H1 (cell line): ENCODE measurements at regions not wholly inside any gene's neighbourhood (a gene's known extent, or its start where the extent isn't known, plus 50 kb on each side); places are given as distances from the start of the nearest gene placed in this dataset.

Source experiments
- CTCF ChIA-PET: fragments of 300-600 bp; sonication (Branson Sonifier 250); formaldehyde crosslinking; loops from one replicate; lab custom pipeline; 2021; ENCODE audit not compliant: partially characterized antibody; lab: Charles Lee
- POLR2A ChIA-PET: fragments of 300-600 bp; sonication (Branson Sonifier 250); formaldehyde crosslinking; loops from one replicate; lab custom pipeline; 2021; ENCODE audit warnings: inconsistent platforms; ENCODE audit not compliant: partially characterized antibody; lab: Charles Lee
- DNase-seq, 2 experiments: peaks; one replicate each; pipeline versions ENCODE4 v3.0.0 to v3.0.0-alpha.2; 2010 to 2022; ENCODE audit warnings: low spot score in 2 of 2, low read depth in 1 of 2, mixed read lengths in 1 of 2
- FAIRE-seq: peaks from 2 replicates; lab custom pipeline; 2011; peaks lifted over from hg19 to GRCh38; lab: Jason Lieb, UNC
- H2AFZ ChIP-seq: 2 replicates; pipeline ENCODE4 v1.8.1; 2012; ENCODE audit warnings: low read length, inconsistent platforms
- H2AK5ac ChIP-seq: 2 replicates; pipeline ENCODE4 v1.6.1; 2013; ENCODE audit warnings: low read depth, low read length
- H2BK120ac ChIP-seq: replicated peaks from 2 replicates; pipeline ENCODE3; 2013; ENCODE audit warnings: low read depth, low read length, inconsistent platforms
- H2BK12ac ChIP-seq: 2 replicates; pipeline ENCODE4 v1.6.1; 2013; ENCODE audit warnings: low read depth, low read length
- H2BK15ac ChIP-seq: 2 replicates; pipeline ENCODE4 v1.6.1; 2013; ENCODE audit warnings: low read length
- H2BK20ac ChIP-seq: 2 replicates; pipeline ENCODE4 v1.6.1; 2013; ENCODE audit warnings: low read length
- H2BK5ac ChIP-seq: 2 replicates; pipeline ENCODE4 v1.6.1; 2013; ENCODE audit warnings: low read depth, low read length
- H3K14ac ChIP-seq: 2 replicates; pipeline ENCODE4 v1.6.1; 2013; ENCODE audit warnings: inconsistent platforms; ENCODE audit not compliant: insufficient read length
- H3K18ac ChIP-seq: 2 replicates; pipeline ENCODE4 v1.6.1; 2013; ENCODE audit warnings: low read length; ENCODE audit errors: extremely low read depth
- H3K23ac ChIP-seq: 2 replicates; pipeline ENCODE4 v1.6.1; 2013; ENCODE audit warnings: inconsistent platforms; ENCODE audit not compliant: insufficient read length
- H3K23me2 ChIP-seq: 2 replicates; pipeline ENCODE4 v1.6.1; 2013; ENCODE audit warnings: low read depth, low read length
- H3K27ac ChIP-seq: 2 replicates; pipeline ENCODE4 v1.6.1; 2011; ENCODE audit warnings: low read depth, low read length, inconsistent platforms
- H3K27me3 ChIP-seq, 4 experiments: replicated peaks in 1 of 4; 1 replicate in 1 of 4; 2 replicates in 3 of 4; pipeline versions ENCODE4 v1.6.1 to v1.8.1; 2011 to 2013; ENCODE audit warnings: low read length in 3 of 4, mild to moderate bottlenecking in 3 of 4, inconsistent platforms in 2 of 4, mixed read lengths in 2 of 4, moderate library complexity in 1 of 4; ENCODE audit not compliant: control insufficient read depth in 3 of 4, insufficient read depth in 3 of 4; ENCODE audit errors: extremely low read depth in 1 of 4
- H3K36me3 ChIP-seq, 4 experiments: 2 replicates each; pipeline versions ENCODE4 v1.6.1 to v1.8.1; 2011 to 2013; ENCODE audit warnings: mild to moderate bottlenecking in 4 of 4, low read length in 3 of 4, moderate library complexity in 2 of 4, control low read depth in 1 of 4, inconsistent platforms in 1 of 4; ENCODE audit not compliant: insufficient read depth in 4 of 4, control insufficient read depth in 2 of 4
- H3K4ac ChIP-seq: replicated peaks from 2 replicates; pipeline ENCODE3; 2013; ENCODE audit warnings: low read length, low read depth, mixed read lengths, inconsistent platforms; ENCODE audit not compliant: insufficient read length
- H3K4me1 ChIP-seq, 4 experiments: replicated peaks in 1 of 4; 1 replicate in 1 of 4; 2 replicates in 3 of 4; pipeline versions ENCODE4 v1.6.1 to v1.8.1; 2011 to 2013; ENCODE audit warnings: low read length in 3 of 4, inconsistent platforms in 2 of 4, mixed read lengths in 1 of 4; ENCODE audit not compliant: insufficient read depth in 4 of 4, control insufficient read depth in 3 of 4
- H3K4me2 ChIP-seq, 2 experiments: 2 replicates each; pipeline versions ENCODE4 v1.6.1 to v1.8.1; 2011 to 2013; ENCODE audit warnings: low read depth in 2 of 2, low read length in 2 of 2, control low read depth in 1 of 2, inconsistent platforms in 1 of 2, mild to moderate bottlenecking in 1 of 2; ENCODE audit not compliant: insufficient read depth in 1 of 2
- H3K4me3 ChIP-seq, 4 experiments: fragments of 200-600, 300-600 bp in 1 of 4; sonication (generic), shearing (Covaris generic), sonication (Bioruptor Twin) in 1 of 4; 2 replicates each; pipeline versions ENCODE4 v1.5.1 to v1.8.1; 2011 to 2016; ENCODE audit warnings: low read length in 4 of 4, low read depth in 3 of 4, control low read depth in 2 of 4, inconsistent platforms in 2 of 4, mild to moderate bottlenecking in 2 of 4, mixed read lengths in 1 of 4, moderate library complexity in 1 of 4; ENCODE audit not compliant: insufficient read depth in 2 of 4; ENCODE audit errors: extremely low read depth in 1 of 4
- H3K56ac ChIP-seq: replicated peaks from 2 replicates; pipeline ENCODE3; 2013; ENCODE audit warnings: low read depth, mild to moderate bottlenecking, mixed read lengths, low read length, inconsistent platforms; ENCODE audit not compliant: insufficient read length
- H3K79me1 ChIP-seq: 2 replicates; pipeline ENCODE4 v1.6.1; 2013; ENCODE audit warnings: low read depth, low read length, control low read depth
- H3K79me2 ChIP-seq, 2 experiments: 2 replicates each; pipeline versions ENCODE4 v1.6.1 to v1.8.1; 2012 to 2013; ENCODE audit warnings: low read length in 2 of 2, mild to moderate bottlenecking in 2 of 2, inconsistent platforms in 1 of 2; ENCODE audit not compliant: insufficient read depth in 2 of 2, control insufficient read depth in 1 of 2
- H3K9ac ChIP-seq, 4 experiments: replicated peaks in 1 of 4; 1 replicate in 1 of 4; 2 replicates in 3 of 4; pipeline versions ENCODE4 v1.6.1 to v1.8.1; 2011 to 2013; ENCODE audit warnings: low read depth in 3 of 4, low read length in 3 of 4, control low read depth in 2 of 4, mild to moderate bottlenecking in 2 of 4, moderate library complexity in 2 of 4, inconsistent platforms in 1 of 4; ENCODE audit errors: extremely low read depth in 1 of 4
- H3K9me3 ChIP-seq, 2 experiments: 2 replicates each; pipeline versions ENCODE4 v1.6.1 to v1.8.1; 2012 to 2013; ENCODE audit warnings: mild to moderate bottlenecking in 2 of 2, moderate library complexity in 2 of 2, control low read depth in 1 of 2, inconsistent platforms in 1 of 2, low read depth in 1 of 2, low read length in 1 of 2, mixed read lengths in 1 of 2; ENCODE audit not compliant: insufficient read depth in 2 of 2
- H4K20me1 ChIP-seq, 2 experiments: replicated peaks in 1 of 2; 2 replicates each; pipeline versions ENCODE3 to v1.8.1; 2011 to 2013; ENCODE audit warnings: inconsistent platforms in 2 of 2, low read length in 2 of 2, mild to moderate bottlenecking in 1 of 2; ENCODE audit not compliant: insufficient read depth in 2 of 2, control insufficient read depth in 1 of 2
- H4K5ac ChIP-seq: 2 replicates; pipeline ENCODE4 v1.6.1; 2013; ENCODE audit warnings: low read length, low read depth, mixed read lengths, inconsistent platforms; ENCODE audit not compliant: insufficient read length
- H4K8ac ChIP-seq: 2 replicates; pipeline ENCODE4 v1.8.0; 2013; ENCODE audit warnings: mild to moderate bottlenecking, moderate library complexity, low read length, inconsistent platforms; ENCODE audit not compliant: insufficient read depth; ENCODE audit errors: extremely low read depth
- H4K91ac ChIP-seq: replicated peaks from 2 replicates; pipeline ENCODE3; 2013; ENCODE audit warnings: low read length, mixed read lengths, inconsistent platforms; ENCODE audit not compliant: insufficient read length
- CHD1 ChIP-seq: IDR thresholded peaks from 2 replicates; pipeline ENCODE4 v1.6.1; 2012; ENCODE audit warnings: low read depth, low read length, improper control_type of control experiment
- CTCF ChIP-seq, 3 experiments: IDR thresholded peaks; 1 replicate in 2 of 3; 2 replicates in 1 of 3; pipeline versions ENCODE4 v1.5.1 to v1.6.1; 2011; ENCODE audit warnings: low read length in 3 of 3, mild to moderate bottlenecking in 3 of 3, inconsistent platforms in 2 of 3, low read depth in 1 of 3, moderate library complexity in 1 of 3; ENCODE audit not compliant: insufficient read depth in 1 of 3; ENCODE audit errors: control extremely low read depth in 1 of 3
- EP300 ChIP-seq, 2 experiments: IDR thresholded peaks; 1 replicate in 1 of 2; 2 replicates in 1 of 2; pipeline ENCODE4 v1.6.1; 2011 to 2012; ENCODE audit warnings: low read depth in 2 of 2, low read length in 2 of 2, mild to moderate bottlenecking in 2 of 2, borderline replicate concordance in 1 of 2, inconsistent platforms in 1 of 2, moderate library complexity in 1 of 2
- EZH2 ChIP-seq: fragments of 200-600 bp; sonication (generic); IDR thresholded peaks from 2 replicates; pipeline ENCODE4 v1.7.1; 2012; ENCODE audit warnings: low read depth, mild to moderate bottlenecking, moderate library complexity, low read length, inconsistent platforms; ENCODE audit not compliant: severe bottlenecking
- HDAC2 ChIP-seq, 2 experiments: fragments of 300-600 bp in 1 of 2; sonication (generic) in 1 of 2; IDR thresholded peaks; 2 replicates each; pipeline ENCODE4 v1.6.1; 2011 to 2012; ENCODE audit warnings: low read depth in 2 of 2, low read length in 2 of 2, mild to moderate bottlenecking in 2 of 2, moderate library complexity in 2 of 2, borderline replicate concordance in 1 of 2, inconsistent platforms in 1 of 2
- MAX ChIP-seq: IDR thresholded peaks from 2 replicates; pipeline ENCODE4 v1.6.1; 2012; ENCODE audit warnings: inconsistent platforms
- POU5F1 ChIP-seq: IDR thresholded peaks from 2 replicates; pipeline ENCODE4 v1.6.1; 2011; ENCODE audit warnings: low read depth, mild to moderate bottlenecking, low read length, moderate library complexity
- SIX5 ChIP-seq: IDR thresholded peaks from 2 replicates; pipeline ENCODE4 v1.6.1; 2011; ENCODE audit warnings: mild to moderate bottlenecking, low read depth, low read length
- SP4 ChIP-seq: IDR thresholded peaks from 2 replicates; pipeline ENCODE4 v1.6.1; 2012; ENCODE audit warnings: low read length, inconsistent platforms
- TAF7 ChIP-seq: optimal IDR thresholded peaks from 2 replicates; pipeline ENCODE3; 2011; ENCODE audit warnings: low read depth, mild to moderate bottlenecking, inconsistent platforms, low read length, moderate library complexity, borderline replicate concordance
- TBP ChIP-seq: IDR thresholded peaks from 2 replicates; pipeline ENCODE4 v1.6.1; 2011; ENCODE audit warnings: low read depth, low read length, improper control_type of control experiment
- TCF12 ChIP-seq: IDR thresholded peaks from 2 replicates; pipeline ENCODE4 v1.6.1; 2011; ENCODE audit warnings: low read depth, mild to moderate bottlenecking, low read length
- WGBS, 2 experiments: shearing (Covaris generic) in 1 of 2; methylation state at CpG; one replicate each; pipeline versions ENCODE4 v1.1.6 to v1.1.7; 2013 to 2015; ENCODE audit warnings: low lambda C conversion rate in 2 of 2, mixed read lengths in 2 of 2, inconsistent platforms in 1 of 2, low coverage in 1 of 2, missing lambda C conversion rate in 1 of 2; ENCODE audit not compliant: insufficient replicate concordance in 2 of 2, insufficient coverage in 1 of 2, insufficient read length in 1 of 2; ENCODE audit errors: extremely low coverage in 1 of 2, missing lambda C conversion rate in 1 of 2; 5-methylcytosine and 5-hydroxymethylcytosine counted together

GRCh38 chr3:148227534-148227933 lies 470.2 kb upstream of the AGTR1 start:
- CTCF ChIA-PET, result interaction anchor here (2.8 kb wide), 1 partner anchor 25 kb away, joined by 10 read pairs; no protein-coding TSS in a partner anchor
- Histone ChIP-seq H3K23ac (no peak overlapping the region), H4K5ac (no peak overlapping the region), H2BK5ac (no peak overlapping the region), H2BK15ac (no peak overlapping the region), H4K20me1 (no peaks in the 10 kb centered on the region), H3K4me2 (no peak overlapping the region), H3K9ac (no peak overlapping the region), H3K27me3 (no peaks in the 10 kb centered on the region), H4K8ac (no peak overlapping the region), H3K79me1 (no peaks in the 10 kb centered on the region), H3K4me3 (no peak overlapping the region), H3K79me2 (no peaks in the 10 kb centered on the region), H2BK20ac (no peak overlapping the region), H2BK12ac (no peak overlapping the region), H3K27ac (no peak overlapping the region), H3K14ac (no peak overlapping the region), H2AFZ (no peak overlapping the region), H3K4me1 (no peaks in the 10 kb centered on the region), H3K4ac (no peak overlapping the region), H3K23me2 (no peaks in the 10 kb centered on the region), H3K18ac (no peak overlapping the region), H2BK120ac (no peak overlapping the region), H3K56ac (no peak overlapping the region), H4K91ac (no peak overlapping the region), H3K9me3 (no peaks in the 10 kb centered on the region), H2AK5ac (no peak overlapping the region), H3K36me3 (no peaks in the 10 kb centered on the region)
- FAIRE-seq (no peak), DNase-seq (no peak)
- POLR2A ChIA-PET, result no interaction called here
- 100% methylated on average over 1 of the region's 1 CpG; no CpG with 5 or more reads in 1 of the 2 experiments for WGBS, 2 experiments
- TF ChIP-seq CHD1 (no peak), HDAC2 (IDR thresholded peaks at IDR 0.05; ENCODE audit: borderline replicate concordance in 1 of 2, low read depth in 2 of 2, low read length in 2 of 2) (no peak), EP300 (IDR thresholded peaks at IDR 0.05; ENCODE audit: borderline replicate concordance in 1 of 2, low read depth in 2 of 2, low read length in 2 of 2) (no peak), EZH2 (no peak), POU5F1 (no peak), TAF7 (no peak), CTCF (IDR thresholded peaks at IDR 0.05; ENCODE audit: control extremely low read depth in 1 of 3, insufficient read depth in 1 of 3, low read depth in 1 of 3, low read length in 3 of 3) (no peak), SP4 (no peak), MAX (no peak), TBP (no peak), SIX5 (no peak), TCF12 (no peak)
